SU-DHL-6 (cell line): ENCODE measurements at regions not wholly inside any gene's neighbourhood (a gene's known extent, or its start where the extent isn't known, plus 50 kb on each side); places are given as distances from the start of the nearest gene placed in this dataset.

Experiments used
- H2AFZ ChIP-seq: fragments of 200-600 bp; sonication (generic); 2 replicates; pipeline ENCODE4 v1.6.1; 2014; ENCODE audit warnings: low read depth, mild to moderate bottlenecking, moderate library complexity, mixed read lengths, antibody characterized with exemption, low read length; ENCODE audit not compliant: severe bottlenecking
- H3F3A ChIP-seq: fragments of 200-600 bp; shearing (Covaris generic); 2 replicates; pipeline ENCODE4 v1.6.0; 2016; ENCODE audit warnings: antibody characterized with exemption, mild to moderate bottlenecking; ENCODE audit not compliant: insufficient read depth
- H3K27ac ChIP-seq: fragments of 200-600 bp; sonication (generic); 2 replicates; pipeline ENCODE4 v1.5.1; 2016; ENCODE audit warnings: low read depth, mild to moderate bottlenecking, low read length, moderate library complexity, mixed read lengths
- H3K27me3 ChIP-seq: fragments of 200-600 bp; sonication (generic), shearing (Covaris generic); 2 replicates; pipeline ENCODE4 v1.6.0; 2014; ENCODE audit warnings: mild to moderate bottlenecking, low read length
- H3K36me3 ChIP-seq: fragments of 200-600 bp; sonication (generic); 2 replicates; pipeline ENCODE4 v1.6.1; 2014; ENCODE audit warnings: mild to moderate bottlenecking, low read length, mixed read lengths
- H3K4me2 ChIP-seq: fragments of 300-600, 200-600 bp; shearing (Covaris generic), sonication (generic); 2 replicates; pipeline ENCODE4 v1.6.0; 2014; ENCODE audit warnings: low read length, low read depth, mild to moderate bottlenecking; ENCODE audit not compliant: poor library complexity, severe bottlenecking
- H3K4me3 ChIP-seq: fragments of 200-600 bp; sonication (generic); 2 replicates; pipeline ENCODE4 v1.5.1; 2014; ENCODE audit warnings: antibody characterized with exemption, low read length, mild to moderate bottlenecking, mixed read lengths; ENCODE audit not compliant: insufficient read depth, poor library complexity, severe bottlenecking
- H3K79me2 ChIP-seq: fragments of 200-600 bp; sonication (generic); 2 replicates; pipeline ENCODE4 v1.6.1; 2014; ENCODE audit warnings: mild to moderate bottlenecking, low read length, moderate library complexity; ENCODE audit not compliant: insufficient read depth
- H3K9ac ChIP-seq: fragments of 200-600 bp; sonication (generic); 2 replicates; pipeline ENCODE4 v1.7.0; 2014; ENCODE audit warnings: mild to moderate bottlenecking, low read length
- H3K9me2 ChIP-seq: fragments of 200-600 bp; sonication (generic); replicated peaks from 2 replicates; pipeline ENCODE4 v1.6.1; 2014; ENCODE audit warnings: low read length; ENCODE audit not compliant: insufficient read depth
- H3K9me3 ChIP-seq: fragments of 200-600 bp; sonication (generic); 2 replicates; pipeline ENCODE4 v1.6.1; 2014; ENCODE audit warnings: low read length, mixed read lengths; ENCODE audit not compliant: insufficient read depth
- H4K20me1 ChIP-seq: fragments of 200-600 bp; sonication (generic); 2 replicates; pipeline ENCODE4 v1.6.1; 2014; ENCODE audit warnings: low read depth, mild to moderate bottlenecking, antibody characterized with exemption, low read length, moderate library complexity, mixed read lengths
- CTCF ChIP-seq: fragments of 200-600 bp; sonication (generic); IDR thresholded peaks from one replicate; pipeline ENCODE4 v1.5.1; 2017; ENCODE audit warnings: antibody characterized with exemption, mild to moderate bottlenecking, low read length, moderate library complexity; ENCODE audit not compliant: insufficient read depth, poor library complexity, severe bottlenecking
- EZH2phosphoT487 ChIP-seq: fragments of 200-600 bp; sonication (generic), shearing (Covaris generic); conservative IDR thresholded peaks from 2 replicates; pipeline ENCODE4 v1.6.1; 2018; ENCODE audit warnings: mild to moderate bottlenecking, antibody characterized with exemption, low read length, moderate library complexity, mixed read lengths

- TF ChIP-seq EZH2phosphoT487 (no peak), CTCF (no peak)
- Histone ChIP-seq H3K36me3 (no peaks in the 10 kb centered on the region), H3K27ac (no peak overlapping the region), H3F3A (no peaks in the 10 kb centered on the region), H3K4me3 (no peak overlapping the region), H2AFZ (no peak overlapping the region), H3K9ac (no peak overlapping the region), H3K9me3 (no peaks in the 10 kb centered on the region), H4K20me1 (no peaks in the 10 kb centered on the region), H3K79me2 (no peaks in the 10 kb centered on the region), H3K9me2 (no peaks in the 10 kb centered on the region), H3K27me3 (no peaks in the 10 kb centered on the region), H3K4me2 (no peak overlapping the region)
These were observed 569.5 kb upstream of the LRRN3 start for GRCh38 chr7:110521357-110521911.

- TF ChIP-seq EZH2phosphoT487 (no peak), CTCF (no peak)
- H3F3A ChIP-seq, result no peaks in the 10 kb centered on the region
- H3K4me3 ChIP-seq, result no peak overlapping the region
- no peak overlapping the region for H3K4me2 ChIP-seq
- H3K27ac ChIP-seq, result no peak overlapping the region
- H2AFZ ChIP-seq, result no peak overlapping the region
- no peaks in the 10 kb centered on the region for H3K79me2 ChIP-seq
- no peaks in the 10 kb centered on the region for H3K9me2 ChIP-seq
- no peaks in the 10 kb centered on the region for H4K20me1 ChIP-seq
- no peaks in the 10 kb centered on the region for H3K27me3 ChIP-seq
- H3K9me3 ChIP-seq, result no peaks in the 10 kb centered on the region
- H3K36me3 ChIP-seq, result no peaks in the 10 kb centered on the region
- H3K9ac ChIP-seq, result no peak overlapping the region
These were observed 568.7 kb upstream of the LRRN3 start for GRCh38 chr7:110522061-110522760.

- Histone ChIP-seq H3K9me2 (no peaks in the 10 kb centered on the region), H3K9ac (no peak overlapping the region), H4K20me1 (no peaks in the 10 kb centered on the region), H3K27ac (no peak overlapping the region), H3K4me3 (no peak overlapping the region), H3K27me3 (no peaks in the 10 kb centered on the region), H3K9me3 (no peaks in the 10 kb centered on the region), H3K79me2 (no peaks in the 10 kb centered on the region), H3K36me3 (no peaks in the 10 kb centered on the region), H2AFZ (no peak overlapping the region), H3F3A (no peaks in the 10 kb centered on the region), H3K4me2 (no peak overlapping the region)
- TF ChIP-seq CTCF (no peak), EZH2phosphoT487 (no peak)
These were observed 568.1 kb upstream of the LRRN3 start for GRCh38 chr7:110522761-110523200.
